ENCODE measurements at regions not wholly inside any gene's neighbourhood (a gene's known extent, or its start where the extent isn't known, plus 50 kb on each side); places are given as distances from the start of the nearest gene placed in this dataset.

DNA sequence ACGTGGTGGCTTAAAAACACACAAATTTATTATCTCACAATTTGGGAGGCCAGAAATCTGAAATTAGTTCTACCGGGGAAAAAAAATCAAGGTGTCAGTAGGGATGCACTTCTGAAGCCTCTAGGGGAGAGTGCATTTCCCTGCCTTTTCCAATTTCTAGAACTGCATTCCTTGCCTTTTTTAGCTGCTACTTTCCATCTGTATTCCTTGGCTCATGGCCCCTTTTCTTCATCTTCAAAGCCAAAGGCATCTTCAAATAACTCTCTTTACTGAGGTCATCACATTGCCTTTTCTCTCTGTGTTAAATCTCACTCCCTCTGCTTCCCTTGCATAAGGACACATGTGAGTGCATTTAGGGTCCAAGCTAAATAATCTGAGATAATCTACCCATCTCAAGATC is 69.5 kb upstream of the NEO1 start:
- intact Hi-C loops (cut with DNase I; ENCODE audit: low total_unique reads) = no loop called here
- H3K4me3 ChIP-seq = no peak overlapping the region
- TF ChIP-seq, protein P1, sequence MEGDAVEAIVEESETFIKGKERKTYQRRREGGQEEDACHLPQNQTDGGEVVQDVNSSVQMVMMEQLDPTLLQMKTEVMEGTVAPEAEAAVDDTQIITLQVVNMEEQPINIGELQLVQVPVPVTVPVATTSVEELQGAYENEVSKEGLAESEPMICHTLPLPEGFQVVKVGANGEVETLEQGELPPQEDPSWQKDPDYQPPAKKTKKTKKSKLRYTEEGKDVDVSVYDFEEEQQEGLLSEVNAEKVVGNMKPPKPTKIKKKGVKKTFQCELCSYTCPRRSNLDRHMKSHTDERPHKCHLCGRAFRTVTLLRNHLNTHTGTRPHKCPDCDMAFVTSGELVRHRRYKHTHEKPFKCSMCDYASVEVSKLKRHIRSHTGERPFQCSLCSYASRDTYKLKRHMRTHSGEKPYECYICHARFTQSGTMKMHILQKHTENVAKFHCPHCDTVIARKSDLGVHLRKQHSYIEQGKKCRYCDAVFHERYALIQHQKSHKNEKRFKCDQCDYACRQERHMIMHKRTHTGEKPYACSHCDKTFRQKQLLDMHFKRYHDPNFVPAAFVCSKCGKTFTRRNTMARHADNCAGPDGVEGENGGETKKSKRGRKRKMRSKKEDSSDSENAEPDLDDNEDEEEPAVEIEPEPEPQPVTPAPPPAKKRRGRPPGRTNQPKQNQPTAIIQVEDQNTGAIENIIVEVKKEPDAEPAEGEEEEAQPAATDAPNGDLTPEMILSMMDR (IDR thresholded peaks at IDR 0.05) = no peak
- H3K4me1 ChIP-seq = peaks cover 0 to 11% (median 3%) of the 10 kb centered on the region in 4 donors
- DNase-seq = no peak
- no peak overlapping the region for H3K27ac ChIP-seq
- no peaks in the 10 kb centered on the region for H3K27me3 ChIP-seq
- no peaks in the 10 kb centered on the region for H3K9me3 ChIP-seq
- H3K36me3 ChIP-seq = no peaks in the 10 kb centered on the region

DNA sequence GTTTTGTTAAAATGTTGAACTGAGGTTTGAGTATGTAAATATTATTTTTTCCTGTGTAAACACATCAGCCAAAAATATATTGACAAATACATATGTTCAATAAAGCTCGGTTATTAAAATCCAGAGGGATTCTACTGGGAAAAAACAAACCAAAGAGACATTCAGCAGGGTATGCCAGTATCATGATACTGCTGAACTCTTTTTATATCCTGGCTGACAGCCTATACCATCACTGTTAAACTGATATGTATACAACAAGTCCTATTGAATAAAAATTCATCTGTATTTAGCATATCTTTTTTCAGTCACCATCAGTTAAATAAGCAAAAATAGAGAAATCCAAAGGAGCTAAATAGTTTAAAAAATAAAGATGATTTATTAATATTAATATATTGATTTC is 71.6 kb upstream of the NEO1 start:
- H3K36me3 ChIP-seq = no peaks in the 10 kb centered on the region
- no peaks in the 10 kb centered on the region for H3K27me3 ChIP-seq
- no peak for DNase-seq
- TF ChIP-seq, protein P1 (IDR thresholded peaks at IDR 0.05) = no peak
- intact Hi-C loops (cut with DNase I; ENCODE audit: low total_unique reads) = no loop called here
- peaks cover 0 to 11% (median 3%) of the 10 kb centered on the region in 4 donors for H3K4me1 ChIP-seq
- H3K4me3 ChIP-seq = no peak overlapping the region
- no peak overlapping the region for H3K27ac ChIP-seq
- no peaks in the 10 kb centered on the region for H3K9me3 ChIP-seq

DNA sequence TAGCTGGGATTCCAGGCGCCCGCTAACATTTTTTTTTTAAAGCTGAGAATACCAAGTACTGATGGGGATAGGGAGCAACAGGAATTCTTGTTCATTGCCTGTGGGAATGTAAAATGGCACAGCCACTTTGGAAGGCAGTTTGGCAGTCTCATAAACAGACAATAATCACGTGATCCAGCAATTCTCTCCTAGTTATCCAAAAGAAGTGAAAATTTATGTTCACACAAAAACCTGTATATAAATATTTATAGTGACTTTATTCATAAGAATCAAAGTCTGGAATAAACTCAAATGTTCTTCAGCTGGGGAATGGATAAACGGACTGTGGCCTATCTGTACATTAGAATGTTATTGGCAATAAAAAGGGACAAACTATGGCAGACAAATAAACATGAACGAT is 72.5 kb upstream of the NEO1 start:
- no peak for DNase-seq
- no peak overlapping the region for H3K4me3 ChIP-seq
- no peak overlapping the region for H3K27ac ChIP-seq
- H3K36me3 ChIP-seq = no peaks in the 10 kb centered on the region
- intact Hi-C loops (cut with DNase I; ENCODE audit: low total_unique reads) = no loop called here
- no peaks in the 10 kb centered on the region for H3K9me3 ChIP-seq
- H3K27me3 ChIP-seq = no peaks in the 10 kb centered on the region
- TF ChIP-seq, protein P1 (IDR thresholded peaks at IDR 0.05) = no peak
- H3K4me1 ChIP-seq = peaks cover 0 to 11% (median 3%) of the 10 kb centered on the region in 4 donors

DNA sequence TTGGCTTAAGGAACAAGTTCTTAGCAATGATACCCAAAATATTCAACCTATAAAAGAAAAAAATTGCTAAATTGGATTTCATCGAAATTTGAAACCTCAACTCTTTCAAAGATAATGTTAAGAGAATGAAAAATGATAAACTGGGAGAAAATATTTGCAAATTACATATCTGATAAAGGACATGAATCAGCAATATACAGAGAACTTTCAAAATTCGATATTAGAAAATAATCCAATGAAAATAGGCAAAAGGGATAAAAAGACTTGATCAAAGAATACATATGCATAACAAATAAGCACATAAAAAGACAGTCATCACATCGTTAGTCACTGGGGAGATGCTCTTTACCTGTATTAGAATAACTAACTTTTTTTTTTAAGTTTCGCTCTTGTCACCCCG is 73.0 kb upstream of the NEO1 start:
- TF ChIP-seq, protein P1 (IDR thresholded peaks at IDR 0.05) = no peak
- Histone ChIP-seq H3K36me3 (no peaks in the 10 kb centered on the region), H3K27ac (no peak overlapping the region), H3K9me3 (no peaks in the 10 kb centered on the region), H3K4me1 (peaks cover 0 to 11% (median 3%) of the 10 kb centered on the region in 4 donors), H3K4me3 (no peak overlapping the region), H3K27me3 (no peaks in the 10 kb centered on the region)
- intact Hi-C loops (cut with DNase I; ENCODE audit: low total_unique reads) = no loop called here
- DNase-seq = no peak

DNA sequence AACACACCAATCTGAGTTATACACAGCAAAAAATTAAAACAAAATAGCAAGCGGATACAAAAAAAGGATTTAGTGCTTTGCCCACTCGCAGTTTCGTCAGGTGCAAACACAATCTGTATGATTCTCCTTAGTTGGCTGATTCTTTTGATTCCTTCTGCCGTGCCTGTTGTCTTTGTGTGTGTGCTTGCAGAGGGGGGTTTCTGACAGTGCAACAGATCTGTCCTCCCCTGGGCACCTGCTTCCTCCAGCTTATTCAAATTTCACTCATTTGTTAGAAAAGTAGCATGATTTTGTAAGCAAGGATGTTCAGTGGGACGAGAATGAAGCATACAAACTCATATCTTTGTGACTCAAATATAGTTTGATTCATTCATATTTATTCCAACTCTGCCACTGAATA is 74.0 kb upstream of the NEO1 start:
- Histone ChIP-seq H3K36me3 (no peaks in the 10 kb centered on the region), H3K4me1 (peaks cover 0 to 11% (median 3%) of the 10 kb centered on the region in 4 donors), H3K9me3 (no peaks in the 10 kb centered on the region), H3K27me3 (no peaks in the 10 kb centered on the region), H3K27ac (no peak overlapping the region), H3K4me3 (no peak overlapping the region)
- no peak for DNase-seq
- intact Hi-C loops (cut with DNase I; ENCODE audit: low total_unique reads) = no loop called here
- TF ChIP-seq, protein P1 (IDR thresholded peaks at IDR 0.05) = no peak

DNA sequence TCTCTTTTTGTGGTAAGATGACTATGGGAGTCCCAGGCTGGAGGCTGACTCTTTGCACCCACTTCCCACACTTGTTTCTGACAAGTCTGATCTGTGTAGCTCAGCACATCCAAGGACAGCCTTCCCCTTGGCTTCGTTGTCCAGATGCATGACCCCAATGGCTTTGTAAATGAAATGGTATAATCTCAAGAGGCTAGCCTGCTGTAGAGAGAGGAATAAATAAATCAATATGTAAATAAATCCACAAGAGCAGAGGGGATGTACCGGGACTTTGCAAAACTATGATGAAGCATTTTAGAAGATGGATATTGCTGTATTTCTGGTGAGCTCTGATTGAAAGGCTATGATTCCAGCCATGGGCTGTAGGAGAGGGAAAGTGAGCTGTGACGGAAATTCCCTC is 79.9 kb upstream of the NEO1 start:
- intact Hi-C loops (cut with DNase I; ENCODE audit: low total_unique reads) = no loop called here
- Histone ChIP-seq H3K36me3 (no peaks in the 10 kb centered on the region), H3K4me3 (peak overlapping the region; percentile 34 to 48), H3K9me3 (no peaks in the 10 kb centered on the region), H3K27ac (peak overlapping the region; percentile 65 to 68), H3K27me3 (no peaks in the 10 kb centered on the region), H3K4me1 (peaks cover 0 to 24% (median 18%) of the 10 kb centered on the region in 4 donors)
- TF ChIP-seq, protein P1 (IDR thresholded peaks at IDR 0.05) = no peak
- no peak for DNase-seq
